Neuronal stem cell (in vitro differentiated cells): ENCODE measurements at regions not wholly inside any gene's neighbourhood (a gene's known extent, or its start where the extent isn't known, plus 50 kb on each side); places are given as distances from the start of the nearest gene placed in this dataset.

Experiments used
- DNase-seq: peaks from one replicate; pipeline ENCODE4 v3.0.0-alpha.2; 2013; ENCODE audit warnings: low spot score
- H2AFZ ChIP-seq: one replicate; pipeline ENCODE4 v1.6.1; 2013; ENCODE audit warnings: mild to moderate bottlenecking, low read length, inconsistent platforms
- H2AK5ac ChIP-seq: 2 replicates; pipeline ENCODE4 v1.6.1; 2013; ENCODE audit warnings: low read depth, mild to moderate bottlenecking, inconsistent platforms, low read length, moderate library complexity, mixed read lengths
- H2BK120ac ChIP-seq: 2 replicates; pipeline ENCODE4 v1.6.1; 2013; ENCODE audit warnings: low read depth, mild to moderate bottlenecking, inconsistent platforms, low read length, moderate library complexity, mixed read lengths
- H2BK12ac ChIP-seq: one replicate; pipeline ENCODE4 v1.6.1; 2013; ENCODE audit warnings: low read length, inconsistent platforms
- H2BK15ac ChIP-seq: 2 replicates; pipeline ENCODE4 v1.6.1; 2013; ENCODE audit warnings: mild to moderate bottlenecking, low read length, inconsistent platforms, mixed read lengths
- H2BK5ac ChIP-seq: one replicate; pipeline ENCODE4 v1.6.1; 2013; ENCODE audit warnings: inconsistent platforms, mild to moderate bottlenecking, low read length, moderate library complexity
- H3K14ac ChIP-seq: one replicate; pipeline ENCODE4 v1.6.1; 2013; ENCODE audit warnings: low read length, inconsistent platforms
- H3K18ac ChIP-seq: 2 replicates; pipeline ENCODE4 v1.6.1; 2013; ENCODE audit warnings: low read length, inconsistent platforms
- H3K23ac ChIP-seq: 2 replicates; pipeline ENCODE4 v1.6.1; 2013; ENCODE audit warnings: low read depth, mild to moderate bottlenecking, mixed read lengths, low read length, inconsistent platforms; ENCODE audit not compliant: poor library complexity
- H3K27ac ChIP-seq: replicated peaks from 3 replicates; pipeline ENCODE4 v1.5.1; 2013; ENCODE audit warnings: low read length, inconsistent platforms
- H3K27me3 ChIP-seq, 3 experiments: 2 replicates each; pipeline ENCODE4 v1.6.1; 2013; ENCODE audit warnings: low read length in 3 of 3, mild to moderate bottlenecking in 2 of 3, inconsistent platforms in 1 of 3, low read depth in 1 of 3, mixed read lengths in 1 of 3, moderate library complexity in 1 of 3; ENCODE audit not compliant: control insufficient read depth in 3 of 3, insufficient read depth in 3 of 3
- H3K36me3 ChIP-seq, 2 donors: replicated peaks in 1 of 2; 2 replicates each; pipeline ENCODE4 v1.6.1; 2013; ENCODE audit warnings: low read length in 2 of 2; ENCODE audit not compliant: control insufficient read depth in 2 of 2, insufficient read depth in 2 of 2
- H3K4ac ChIP-seq: 2 replicates; pipeline ENCODE4 v1.6.1; 2013; ENCODE audit warnings: inconsistent platforms, mild to moderate bottlenecking, low read length, moderate library complexity
- H3K4me1 ChIP-seq, 2 donors: 1 replicate in 1 of 2; 2 replicates in 1 of 2; pipeline ENCODE4 v1.6.1; 2013; ENCODE audit warnings: low read length in 2 of 2, low read depth in 1 of 2; ENCODE audit not compliant: control insufficient read depth in 2 of 2, insufficient read depth in 1 of 2
- H3K4me2 ChIP-seq: one replicate; pipeline ENCODE4 v1.6.1; 2013; ENCODE audit warnings: mild to moderate bottlenecking, low read length, inconsistent platforms; ENCODE audit not compliant: insufficient read depth, poor library complexity, severe bottlenecking
- H3K4me3 ChIP-seq, 2 donors: 2 replicates each; pipeline ENCODE4 v1.5.1; 2013; ENCODE audit warnings: low read length in 2 of 2, mild to moderate bottlenecking in 2 of 2, inconsistent platforms in 1 of 2, moderate library complexity in 1 of 2
- H3K79me1 ChIP-seq: one replicate; pipeline ENCODE4 v1.6.1; 2013; ENCODE audit warnings: low read depth, mild to moderate bottlenecking, inconsistent platforms, low read length, moderate library complexity
- H3K9ac ChIP-seq: one replicate; pipeline ENCODE4 v1.6.1; 2013; ENCODE audit warnings: mild to moderate bottlenecking, low read depth, low read length, inconsistent platforms; ENCODE audit not compliant: poor library complexity
- H3K9me3 ChIP-seq, 2 donors: replicated peaks in 1 of 2; 2 replicates each; pipeline versions ENCODE3 to v1.6.1; 2013; ENCODE audit warnings: low read length in 2 of 2, mild to moderate bottlenecking in 2 of 2, inconsistent platforms in 1 of 2, low read depth in 1 of 2, mixed read lengths in 1 of 2, moderate library complexity in 1 of 2; ENCODE audit not compliant: control insufficient read depth in 2 of 2, insufficient read depth in 1 of 2
- H4K8ac ChIP-seq: one replicate; pipeline ENCODE4 v1.6.1; 2013; ENCODE audit warnings: low read depth, mild to moderate bottlenecking, inconsistent platforms, low read length, moderate library complexity
- H4K91ac ChIP-seq: one replicate; pipeline ENCODE4 v1.6.1; 2013; ENCODE audit warnings: low read length, low read depth, mild to moderate bottlenecking, inconsistent platforms; ENCODE audit not compliant: poor library complexity
- WGBS, 2 donors: extraction: QIAGEN DNeasy Blood & Tissue Kit; methylation state at CpG; one replicate each; pipeline ENCODE4 v1.1.7; 2013; ENCODE audit warnings: missing lambda C conversion rate in 2 of 2, mixed read lengths in 1 of 2; ENCODE audit not compliant: insufficient read length in 2 of 2, insufficient replicate concordance in 1 of 2; ENCODE audit errors: extremely low coverage in 2 of 2; 5-methylcytosine and 5-hydroxymethylcytosine counted together

DNA sequence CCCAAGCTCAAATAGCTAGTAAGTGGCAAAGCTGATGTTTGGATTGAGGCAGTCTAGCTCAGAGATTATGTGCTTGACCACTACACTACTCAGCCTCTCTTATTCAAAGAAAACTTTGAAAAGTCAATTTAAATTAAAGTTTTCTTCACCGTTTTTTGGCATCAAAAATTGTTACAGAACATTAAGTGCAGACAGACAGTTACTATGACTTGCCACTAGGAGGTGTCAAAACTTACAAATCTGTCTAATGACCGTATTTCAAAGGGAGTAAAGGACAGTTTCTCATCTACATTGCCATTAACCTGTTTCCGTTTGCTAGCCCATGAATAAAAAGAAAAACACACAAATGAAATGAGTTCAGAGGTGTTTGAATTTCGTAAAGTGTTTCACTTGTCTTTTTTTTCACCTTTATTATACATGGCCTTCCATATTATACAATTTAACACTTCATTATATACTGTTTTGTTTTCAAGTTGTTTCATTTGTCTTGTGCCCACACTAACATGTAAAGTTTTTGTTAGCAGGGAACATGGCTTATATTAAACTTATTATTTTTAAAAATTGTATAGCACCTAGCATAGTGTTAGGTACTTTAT lies 57.4 kb upstream of the MTF2 start:
- Histone ChIP-seq H2BK5ac (no peak overlapping the region), H2BK120ac (no peak overlapping the region), H3K9ac (no peak overlapping the region), H4K8ac (no peak overlapping the region), H3K14ac (no peak overlapping the region), H3K27me3 (peaks cover 0 to 21% (median 0%) of the 10 kb centered on the region in 3 experiments), H3K27ac (no peak overlapping the region), H2AFZ (no peak overlapping the region), H3K9me3 (no peaks in the 10 kb centered on the region), H3K4me3 (no peak overlapping the region), H4K91ac (no peak overlapping the region), H3K23ac (no peak overlapping the region), H2BK15ac (no peak overlapping the region), H3K4ac (no peak overlapping the region), H3K18ac (no peak overlapping the region), H3K79me1 (no peaks in the 10 kb centered on the region), H2BK12ac (no peak overlapping the region), H2AK5ac (no peak overlapping the region), H3K4me2 (no peak overlapping the region), H3K4me1 (no peaks in the 10 kb centered on the region), H3K36me3 (no peaks in the 10 kb centered on the region)
- DNase-seq: no peak
- no CpG with 5 or more reads among the region's 4 CpGs for WGBS, 2 donors

DNA sequence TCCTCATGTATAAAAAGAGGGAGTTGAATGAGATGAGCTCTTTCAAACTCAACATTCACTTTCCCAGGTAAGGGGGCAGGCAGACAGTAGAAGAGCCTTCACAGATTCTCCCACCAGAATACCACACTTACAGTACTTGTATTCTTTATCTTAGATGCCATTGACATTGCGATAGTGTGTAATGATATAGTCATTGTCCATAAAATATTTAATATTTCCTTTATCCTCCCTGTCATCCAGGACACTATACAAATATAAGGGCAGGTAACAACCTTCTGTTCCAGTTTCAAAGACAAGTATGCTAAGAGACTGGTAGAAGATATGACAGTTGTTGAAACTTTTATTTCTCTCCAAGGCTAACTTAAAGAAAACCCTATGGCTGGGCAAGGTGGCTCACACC lies 56.5 kb upstream of the MTF2 start:
- no peak overlapping the region for H2AFZ ChIP-seq
- no peaks in the 10 kb centered on the region for H3K4me1 ChIP-seq
- H3K4me2 ChIP-seq: no peak overlapping the region
- DNase-seq: no peak
- no peak overlapping the region for H4K8ac ChIP-seq
- no peak overlapping the region for H2BK12ac ChIP-seq
- H4K91ac ChIP-seq: no peak overlapping the region
- no peak overlapping the region for H2AK5ac ChIP-seq
- no peak overlapping the region for H2BK120ac ChIP-seq
- H3K27ac ChIP-seq: no peak overlapping the region
- H3K9me3 ChIP-seq: no peaks in the 10 kb centered on the region
- H3K14ac ChIP-seq: no peak overlapping the region
- no peak overlapping the region for H3K4me3 ChIP-seq
- no peak overlapping the region for H2BK5ac ChIP-seq
- H3K23ac ChIP-seq: no peak overlapping the region
- no peak overlapping the region for H3K18ac ChIP-seq
- WGBS, 2 donors: no CpG with 5 or more reads among the region's 1 CpG
- no peak overlapping the region for H3K4ac ChIP-seq
- no peak overlapping the region for H2BK15ac ChIP-seq
- H3K79me1 ChIP-seq: no peaks in the 10 kb centered on the region
- H3K27me3 ChIP-seq: peaks cover 0 to 21% (median 0%) of the 10 kb centered on the region in 3 experiments
- no peak overlapping the region for H3K9ac ChIP-seq
- no peaks in the 10 kb centered on the region for H3K36me3 ChIP-seq

DNA sequence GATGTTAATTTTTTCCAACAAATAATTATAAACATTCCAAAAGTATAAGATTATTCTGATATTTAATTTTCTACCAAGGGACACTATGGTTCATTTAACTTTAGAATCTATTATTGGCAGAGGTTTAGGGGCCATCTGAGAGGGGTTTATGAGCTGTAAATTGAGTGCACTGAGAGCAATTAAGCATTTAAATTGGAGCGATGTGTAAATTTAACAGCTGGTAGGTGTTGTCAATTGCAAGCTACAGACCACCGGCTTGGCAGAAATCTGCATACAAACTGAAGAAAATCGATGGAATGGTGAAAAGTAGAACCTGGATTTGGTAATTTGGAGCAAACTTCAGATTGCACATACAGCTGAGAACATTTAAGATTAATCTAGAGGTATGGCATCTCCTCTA lies 55.8 kb upstream of the MTF2 start:
- Histone ChIP-seq H3K4me3 (no peak overlapping the region), H3K4ac (no peak overlapping the region), H4K8ac (no peak overlapping the region), H3K4me2 (no peak overlapping the region), H2AFZ (no peak overlapping the region), H2BK15ac (no peak overlapping the region), H3K23ac (no peak overlapping the region), H2BK5ac (no peak overlapping the region), H3K36me3 (no peaks in the 10 kb centered on the region), H3K18ac (no peak overlapping the region), H3K4me1 (no peaks in the 10 kb centered on the region), H3K79me1 (no peaks in the 10 kb centered on the region), H3K27me3 (peaks cover 0 to 21% (median 0%) of the 10 kb centered on the region in 3 experiments), H3K9ac (no peak overlapping the region), H2AK5ac (no peak overlapping the region), H2BK12ac (no peak overlapping the region), H4K91ac (no peak overlapping the region), H3K9me3 (no peaks in the 10 kb centered on the region), H2BK120ac (no peak overlapping the region), H3K27ac (no peak overlapping the region), H3K14ac (no peak overlapping the region)
- DNase-seq: no peak
- WGBS, 2 donors: no CpG with 5 or more reads among the region's 3 CpGs

DNA sequence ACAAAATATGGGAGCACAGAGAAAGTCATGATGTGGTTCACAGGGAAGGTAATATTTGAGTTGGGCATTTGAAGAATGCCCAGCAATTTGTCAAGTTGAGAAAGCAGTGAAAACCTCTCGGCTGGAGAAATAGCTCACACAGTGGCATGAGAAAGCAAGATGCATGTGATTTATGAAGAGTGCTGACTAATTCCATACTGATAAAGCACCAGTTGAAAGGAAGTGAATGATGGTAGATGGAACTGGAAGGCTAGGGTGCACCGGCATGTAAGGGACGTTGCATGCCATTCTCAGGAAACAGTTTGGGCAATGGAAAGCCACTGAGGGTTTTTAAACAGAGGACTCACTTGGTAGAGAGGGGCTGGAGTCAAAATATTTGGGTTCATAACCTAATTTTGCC lies 53.5 kb upstream of the MTF2 start:
- Histone ChIP-seq H3K79me1 (no peaks in the 10 kb centered on the region), H2BK15ac (no peak overlapping the region), H3K27ac (no peak overlapping the region), H3K9ac (no peak overlapping the region), H2BK12ac (no peak overlapping the region), H2AFZ (no peak overlapping the region), H2AK5ac (no peak overlapping the region), H3K18ac (no peak overlapping the region), H2BK5ac (no peak overlapping the region), H3K23ac (no peak overlapping the region), H3K36me3 (no peaks in the 10 kb centered on the region), H2BK120ac (no peak overlapping the region), H3K27me3 (peaks cover 0 to 10% (median 0%) of the 10 kb centered on the region in 3 experiments), H3K4me1 (no peaks in the 10 kb centered on the region), H3K4me3 (no peak overlapping the region), H3K4me2 (no peak overlapping the region), H3K14ac (no peak overlapping the region), H3K9me3 (no peaks in the 10 kb centered on the region), H4K91ac (no peak overlapping the region), H4K8ac (no peak overlapping the region), H3K4ac (no peak overlapping the region)
- no CpG with 5 or more reads among the region's 3 CpGs for WGBS, 2 donors
- DNase-seq: no peak
